Neural cell (in vitro differentiated cells): ENCODE measurements at regions not wholly inside any gene's neighbourhood (a gene's known extent, or its start where the extent isn't known, plus 50 kb on each side); places are given as distances from the start of the nearest gene placed in this dataset.

ENCODE experiments used
- EP300 ChIP-seq: fragments of 450-650 bp; conservative IDR thresholded peaks from 2 replicates; pipeline ENCODE4 v1.6.1; 2014; ENCODE audit warnings: antibody characterized with exemption, mild to moderate bottlenecking, moderate library complexity; ENCODE audit not compliant: poor library complexity, severe bottlenecking
- SMC3 ChIP-seq: fragments of 450-650 bp; conservative IDR thresholded peaks from 2 replicates; pipeline ENCODE4 v1.6.1; 2014; ENCODE audit warnings: antibody characterized with exemption, mild to moderate bottlenecking, moderate library complexity; ENCODE audit not compliant: poor library complexity
- TF ChIP-seq, protein P1 (sequence below): fragments of 450-650 bp; IDR thresholded peaks from 2 replicates; pipeline ENCODE4 v1.5.1; 2014; ENCODE audit warnings: antibody characterized with exemption, mild to moderate bottlenecking, moderate library complexity; ENCODE audit not compliant: poor library complexity, severe bottlenecking
- TF ChIP-seq, protein P2 (sequence below): IDR thresholded peaks from 2 replicates; pipeline ENCODE4 v1.6.1; 2012; ENCODE audit warnings: borderline replicate concordance

DNA sequence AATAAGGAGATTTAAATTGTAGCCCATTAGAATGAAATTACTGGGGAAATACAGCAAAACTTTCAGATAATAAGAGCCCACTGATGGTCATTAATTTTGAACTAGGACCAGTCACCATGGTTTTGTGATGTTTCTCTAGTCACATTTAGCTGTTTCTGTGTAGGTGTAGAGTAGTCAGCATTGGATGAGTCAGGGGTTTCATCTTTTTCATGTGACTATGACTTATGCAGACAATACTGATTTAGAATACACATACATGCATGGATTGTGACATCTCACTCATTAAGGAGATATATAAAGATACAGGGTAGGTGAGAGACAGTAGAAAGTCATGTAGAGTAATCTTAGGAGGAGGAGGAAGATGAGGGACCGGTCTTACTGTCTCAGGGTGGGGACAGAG lies 1192.7 kb downstream of the KCNT2 start:
- TF ChIP-seq, protein P1, sequence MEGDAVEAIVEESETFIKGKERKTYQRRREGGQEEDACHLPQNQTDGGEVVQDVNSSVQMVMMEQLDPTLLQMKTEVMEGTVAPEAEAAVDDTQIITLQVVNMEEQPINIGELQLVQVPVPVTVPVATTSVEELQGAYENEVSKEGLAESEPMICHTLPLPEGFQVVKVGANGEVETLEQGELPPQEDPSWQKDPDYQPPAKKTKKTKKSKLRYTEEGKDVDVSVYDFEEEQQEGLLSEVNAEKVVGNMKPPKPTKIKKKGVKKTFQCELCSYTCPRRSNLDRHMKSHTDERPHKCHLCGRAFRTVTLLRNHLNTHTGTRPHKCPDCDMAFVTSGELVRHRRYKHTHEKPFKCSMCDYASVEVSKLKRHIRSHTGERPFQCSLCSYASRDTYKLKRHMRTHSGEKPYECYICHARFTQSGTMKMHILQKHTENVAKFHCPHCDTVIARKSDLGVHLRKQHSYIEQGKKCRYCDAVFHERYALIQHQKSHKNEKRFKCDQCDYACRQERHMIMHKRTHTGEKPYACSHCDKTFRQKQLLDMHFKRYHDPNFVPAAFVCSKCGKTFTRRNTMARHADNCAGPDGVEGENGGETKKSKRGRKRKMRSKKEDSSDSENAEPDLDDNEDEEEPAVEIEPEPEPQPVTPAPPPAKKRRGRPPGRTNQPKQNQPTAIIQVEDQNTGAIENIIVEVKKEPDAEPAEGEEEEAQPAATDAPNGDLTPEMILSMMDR = no peak
- TF ChIP-seq SMC3 (no peak), EP300 (no peak)
- TF ChIP-seq, protein P2, sequence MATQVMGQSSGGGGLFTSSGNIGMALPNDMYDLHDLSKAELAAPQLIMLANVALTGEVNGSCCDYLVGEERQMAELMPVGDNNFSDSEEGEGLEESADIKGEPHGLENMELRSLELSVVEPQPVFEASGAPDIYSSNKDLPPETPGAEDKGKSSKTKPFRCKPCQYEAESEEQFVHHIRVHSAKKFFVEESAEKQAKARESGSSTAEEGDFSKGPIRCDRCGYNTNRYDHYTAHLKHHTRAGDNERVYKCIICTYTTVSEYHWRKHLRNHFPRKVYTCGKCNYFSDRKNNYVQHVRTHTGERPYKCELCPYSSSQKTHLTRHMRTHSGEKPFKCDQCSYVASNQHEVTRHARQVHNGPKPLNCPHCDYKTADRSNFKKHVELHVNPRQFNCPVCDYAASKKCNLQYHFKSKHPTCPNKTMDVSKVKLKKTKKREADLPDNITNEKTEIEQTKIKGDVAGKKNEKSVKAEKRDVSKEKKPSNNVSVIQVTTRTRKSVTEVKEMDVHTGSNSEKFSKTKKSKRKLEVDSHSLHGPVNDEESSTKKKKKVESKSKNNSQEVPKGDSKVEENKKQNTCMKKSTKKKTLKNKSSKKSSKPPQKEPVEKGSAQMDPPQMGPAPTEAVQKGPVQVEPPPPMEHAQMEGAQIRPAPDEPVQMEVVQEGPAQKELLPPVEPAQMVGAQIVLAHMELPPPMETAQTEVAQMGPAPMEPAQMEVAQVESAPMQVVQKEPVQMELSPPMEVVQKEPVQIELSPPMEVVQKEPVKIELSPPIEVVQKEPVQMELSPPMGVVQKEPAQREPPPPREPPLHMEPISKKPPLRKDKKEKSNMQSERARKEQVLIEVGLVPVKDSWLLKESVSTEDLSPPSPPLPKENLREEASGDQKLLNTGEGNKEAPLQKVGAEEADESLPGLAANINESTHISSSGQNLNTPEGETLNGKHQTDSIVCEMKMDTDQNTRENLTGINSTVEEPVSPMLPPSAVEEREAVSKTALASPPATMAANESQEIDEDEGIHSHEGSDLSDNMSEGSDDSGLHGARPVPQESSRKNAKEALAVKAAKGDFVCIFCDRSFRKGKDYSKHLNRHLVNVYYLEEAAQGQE = no peak
